ENCODE measurements at regions not wholly inside any gene's neighbourhood (a gene's known extent, or its start where the extent isn't known, plus 50 kb on each side); places are given as distances from the start of the nearest gene placed in this dataset.
A peak's percentile ranks its signal among the peaks of the same experiment; 100 is the strongest.

- no peak for DNase-seq
Measured at GRCh38 chr2:105592288-105592687, 152.4 kb upstream of the NCK2 start.

GRCh38 chr2:105590780-105591660 lies 153.7 kb upstream of the NCK2 start:
- no peak for DNase-seq

GRCh38 chr2:105588581-105588980 lies 156.1 kb upstream of the NCK2 start:
- no peak for DNase-seq

- no peak for DNase-seq
Measured at GRCh38 chr2:105587637-105588036, 157.1 kb upstream of the NCK2 start.

- DNase-seq, result no peak
Measured at GRCh38 chr2:105584435-105585010, 160.2 kb upstream of the NCK2 start.

GRCh38 chr2:105582952-105583660 lies 161.6 kb upstream of the NCK2 start:
- no peak for DNase-seq

- no peak for DNase-seq
Measured at GRCh38 chr2:105581555-105581944, 163.2 kb upstream of the NCK2 start.

- DNase-seq, result no peak
Measured at GRCh38 chr2:105580870-105581554, 163.7 kb upstream of the NCK2 start.

GRCh38 chr2:105580216-105580615 lies 164.5 kb upstream of the NCK2 start:
- DNase-seq, result no peak

- no peak for DNase-seq
Measured at GRCh38 chr2:105578166-105578565, 166.5 kb upstream of the NCK2 start.

GRCh38 chr2:105577762-105578161 lies 166.9 kb upstream of the NCK2 start:
- DNase-seq, result no peak

- peak; percentile 30 for DNase-seq
Measured at GRCh38 chr2:105576440-105577241, 168.1 kb upstream of the NCK2 start.

GRCh38 chr2:105576050-105576439 lies 168.7 kb upstream of the NCK2 start:
- peak; percentile 29 for DNase-seq

- no peak for DNase-seq
Measured at GRCh38 chr2:105575499-105576025, 169.2 kb upstream of the NCK2 start.

GRCh38 chr2:105574796-105575344 lies 169.8 kb upstream of the NCK2 start:
- DNase-seq, result no peak

GRCh38 chr2:105573910-105574655 lies 170.6 kb upstream of the NCK2 start:
- DNase-seq, result no peak

GRCh38 chr2:105573490-105573889 lies 171.2 kb upstream of the NCK2 start:
- no peak for DNase-seq

GRCh38 chr2:105571445-105571987 lies 172.7 kb upstream of the FHL2 start:
- no peak for DNase-seq

GRCh38 chr2:105570757-105571156 lies 171.9 kb upstream of the FHL2 start:
- no peak for DNase-seq

- DNase-seq, result no peak
Measured at GRCh38 chr2:105570326-105570725, 171.5 kb upstream of the FHL2 start.

GRCh38 chr2:105569606-105570005 lies 170.8 kb upstream of the FHL2 start:
- DNase-seq, result no peak

All from right hindlimb (tissue), 1 donor.